HG03025 (cell line): ENCODE measurements at regions not wholly inside any gene's neighbourhood (a gene's known extent, or its start where the extent isn't known, plus 50 kb on each side); places are given as distances from the start of the nearest gene placed in this dataset.

Experiments
- ATAC-seq: cut with Tn5 transposase; IDR thresholded peaks from one replicate; pipeline ENCODE4 v1.9.1; 2021; ENCODE audit warnings: mild to moderate bottlenecking, moderate library complexity; ENCODE audit not compliant: unreplicated experiment, low FRiP score

DNA sequence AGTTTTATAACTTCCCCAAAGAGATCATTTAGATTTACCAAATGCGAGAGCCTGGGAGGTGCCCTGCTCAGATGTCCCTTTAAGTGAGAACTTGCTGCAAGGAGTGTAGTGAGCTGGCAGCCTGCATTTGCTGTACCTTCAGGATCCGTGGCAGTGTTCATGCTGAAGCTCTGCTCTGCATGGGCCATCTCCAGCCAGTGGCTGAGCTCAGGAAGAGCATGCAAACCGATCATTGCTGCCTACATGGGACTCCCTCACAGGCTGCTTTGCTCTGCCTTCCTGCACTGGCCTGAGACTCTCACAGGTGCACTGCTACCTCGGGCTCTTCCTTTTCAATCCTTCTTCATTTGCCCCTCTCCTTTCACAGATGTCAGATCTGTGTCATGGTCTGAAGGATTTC is 152.0 kb upstream of the SFRP2 start:
- no peak for ATAC-seq

DNA sequence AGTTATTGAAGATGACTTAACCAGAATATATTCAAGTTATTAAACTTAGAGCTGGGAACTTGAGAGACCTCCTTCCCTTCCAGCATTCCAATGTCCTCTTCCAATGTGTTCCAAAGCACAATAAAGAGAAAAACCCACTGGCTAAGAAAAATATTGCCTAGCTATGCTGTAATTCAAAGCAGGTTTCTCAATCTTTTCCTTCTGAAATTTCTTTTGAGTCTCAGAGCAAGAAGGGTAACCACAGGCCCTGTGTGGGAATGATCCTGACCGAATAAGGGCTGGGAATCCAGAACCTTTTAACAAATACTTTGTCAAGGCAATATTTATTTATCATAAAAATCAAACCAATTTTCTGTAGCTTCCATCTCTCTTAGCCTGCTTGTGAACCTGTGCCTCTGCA is 150.7 kb upstream of the SFRP2 start:
- no peak for ATAC-seq

DNA sequence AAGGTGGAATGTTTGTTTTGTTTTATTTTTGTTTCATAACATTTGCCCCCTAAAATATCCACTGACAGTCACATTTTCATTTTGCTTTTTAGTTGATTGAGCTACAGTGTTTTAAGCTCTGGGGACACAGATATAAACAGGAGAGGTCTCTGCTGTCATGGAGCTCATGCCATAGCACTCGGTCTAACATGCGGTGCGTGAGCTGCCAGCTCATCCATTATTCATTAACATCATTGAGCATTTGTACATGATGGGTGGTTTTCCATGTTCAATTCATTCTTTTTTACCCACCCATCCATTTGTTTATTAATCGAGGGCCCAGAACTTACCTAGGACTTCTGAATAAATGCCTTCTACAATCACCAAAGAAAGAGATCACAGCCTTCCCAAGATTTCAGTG is 150.1 kb upstream of the SFRP2 start:
- no peak for ATAC-seq

DNA sequence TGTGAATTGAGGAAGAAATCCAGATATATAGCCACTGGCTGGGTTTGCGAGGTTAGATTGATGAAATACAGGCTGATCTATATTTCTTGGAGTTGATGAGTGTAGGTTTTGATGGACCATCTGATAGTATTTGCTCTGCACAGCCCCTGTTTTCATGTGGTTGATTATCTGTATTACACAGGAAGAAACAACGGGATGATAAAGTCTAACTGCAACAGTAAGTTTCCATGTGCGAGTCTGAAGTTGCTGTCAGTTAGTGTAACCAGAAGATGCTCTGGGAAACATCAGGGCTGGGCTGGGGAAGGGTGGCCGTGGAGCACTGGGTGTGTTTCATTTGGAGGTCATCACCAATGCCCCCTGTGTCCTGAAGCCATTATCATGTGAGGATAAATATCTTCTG is 148.4 kb upstream of the SFRP2 start:
- no peak for ATAC-seq

DNA sequence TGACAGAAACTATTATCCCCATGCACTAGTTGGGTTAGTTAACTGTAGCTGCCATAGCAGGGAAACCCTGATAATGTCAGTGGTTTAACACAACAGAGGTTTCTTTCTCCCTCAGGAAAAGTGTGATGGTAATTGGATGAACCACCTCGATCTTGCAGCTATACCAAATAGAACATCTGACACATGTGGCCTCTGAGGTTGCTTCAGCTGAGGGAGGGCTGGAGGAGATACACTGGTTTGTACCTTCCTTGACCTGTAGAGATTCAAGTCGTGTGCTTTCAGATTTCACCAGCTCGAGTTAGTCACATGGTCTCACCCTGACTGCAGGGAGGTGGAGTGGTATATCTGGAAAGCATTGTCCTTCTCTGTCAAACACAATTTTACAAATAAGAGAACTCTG is 147.2 kb upstream of the SFRP2 start:
- no peak for ATAC-seq

DNA sequence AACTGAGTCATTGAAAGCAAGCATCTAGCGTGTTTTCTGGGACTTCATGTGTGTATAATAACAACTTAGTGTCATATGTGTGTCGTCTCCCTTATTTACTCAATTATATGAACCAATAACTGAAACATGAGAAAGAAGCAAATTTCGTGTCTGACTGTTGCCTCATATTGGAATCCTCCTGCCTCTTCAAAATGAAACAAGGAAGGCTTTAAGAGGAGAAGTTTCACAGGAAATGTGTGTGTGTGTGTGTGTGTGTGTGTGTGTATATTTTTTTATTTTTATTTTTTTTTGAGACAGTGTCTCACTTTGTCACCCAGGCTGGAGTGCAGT is 145.8 kb upstream of the SFRP2 start:
- no peak for ATAC-seq

DNA sequence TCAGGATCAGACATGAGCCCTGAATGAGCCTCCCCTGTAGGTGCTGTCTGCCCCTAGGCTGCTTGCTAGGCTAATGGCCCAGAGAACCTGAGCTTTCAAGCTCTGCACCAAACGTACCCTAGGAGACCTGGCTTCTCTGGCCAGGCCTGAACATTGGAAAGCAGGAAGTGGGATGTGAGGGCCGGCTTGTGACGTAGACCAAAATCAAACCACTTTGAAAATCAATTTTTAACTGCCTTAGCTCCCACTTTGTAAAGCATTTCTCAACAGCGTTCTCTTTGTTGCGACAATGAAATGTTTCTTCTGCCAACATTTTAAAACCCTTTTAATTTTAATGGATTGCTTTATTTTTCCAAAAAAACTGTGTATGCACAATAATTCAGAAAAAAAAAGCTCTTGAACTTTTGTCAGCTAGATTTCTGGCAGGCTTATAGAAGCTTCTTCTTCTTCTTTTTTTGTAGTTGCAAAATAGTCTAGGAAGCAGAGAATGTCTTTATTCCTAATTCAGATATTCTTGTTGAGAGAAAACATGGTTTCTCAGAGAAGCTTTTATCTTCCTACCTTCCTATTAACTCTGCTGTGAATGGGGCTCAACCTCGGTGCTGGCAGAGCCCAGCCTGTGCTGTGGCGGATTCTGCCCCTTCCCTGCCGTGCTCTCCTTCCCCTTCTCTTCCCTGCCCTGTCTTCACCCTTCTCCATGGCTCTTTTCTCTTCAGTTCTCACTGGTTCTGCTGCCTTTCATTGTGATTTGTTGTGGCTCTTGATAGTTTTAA is 145.2 kb upstream of the SFRP2 start:
- ATAC-seq = no peak

DNA sequence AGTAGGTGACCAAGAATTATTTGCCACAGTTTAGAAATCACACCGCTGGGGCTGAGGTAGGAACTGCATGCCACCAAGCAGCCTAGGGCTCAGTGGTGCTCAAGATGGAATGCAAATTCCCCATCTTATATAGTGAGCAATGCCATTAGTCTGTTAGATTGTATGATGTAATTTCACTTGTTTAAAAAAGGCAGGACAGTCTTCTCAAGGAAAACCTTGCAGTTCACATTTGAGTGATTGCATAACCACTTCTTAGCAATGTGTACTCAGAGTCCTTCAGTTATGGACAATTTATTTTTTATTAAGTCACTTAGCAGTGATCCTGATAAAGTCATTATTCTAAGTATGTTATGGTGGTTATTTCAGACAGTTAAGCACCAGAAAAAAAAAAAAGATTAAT is 142.9 kb upstream of the SFRP2 start:
- no peak for ATAC-seq

DNA sequence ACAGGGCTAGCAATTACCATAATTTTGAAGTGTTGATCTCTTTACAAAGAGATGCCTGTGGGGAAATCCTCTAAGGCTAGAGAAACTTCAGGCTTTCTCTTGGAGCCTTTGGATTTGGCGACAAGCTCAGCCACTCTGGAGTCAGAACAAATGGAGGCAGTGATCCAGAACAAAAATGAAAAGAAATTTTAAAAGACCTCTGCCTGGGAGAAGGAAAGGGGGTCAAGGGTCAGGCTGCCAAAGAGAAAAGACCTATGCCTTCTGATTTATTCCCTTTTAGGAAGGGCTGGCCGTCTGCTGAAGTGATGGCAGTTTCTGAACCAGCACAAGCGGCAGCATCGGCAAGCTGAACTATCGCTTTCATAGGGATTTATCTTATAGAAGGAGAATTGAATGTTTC is 140.8 kb upstream of the SFRP2 start:
- ATAC-seq = no peak

DNA sequence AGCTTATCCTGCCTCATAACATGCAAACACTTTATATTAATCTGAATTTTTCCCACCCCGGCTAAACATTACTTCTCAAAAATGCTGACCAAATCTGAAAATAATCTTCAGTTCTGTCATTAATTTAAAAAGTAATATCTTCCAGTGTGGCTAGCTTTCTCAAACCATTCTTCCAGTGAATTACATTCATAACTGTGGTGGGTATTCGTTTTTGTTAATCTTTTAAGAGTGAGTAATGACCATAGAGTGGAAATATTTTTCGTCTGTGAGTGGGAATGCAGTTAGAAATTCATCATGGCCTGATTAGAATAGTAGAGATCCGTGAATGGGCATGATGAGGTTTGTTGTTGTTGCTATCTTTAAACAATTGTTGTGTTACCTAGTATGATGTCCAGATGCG is 138.6 kb upstream of the SFRP2 start:
- no peak for ATAC-seq

DNA sequence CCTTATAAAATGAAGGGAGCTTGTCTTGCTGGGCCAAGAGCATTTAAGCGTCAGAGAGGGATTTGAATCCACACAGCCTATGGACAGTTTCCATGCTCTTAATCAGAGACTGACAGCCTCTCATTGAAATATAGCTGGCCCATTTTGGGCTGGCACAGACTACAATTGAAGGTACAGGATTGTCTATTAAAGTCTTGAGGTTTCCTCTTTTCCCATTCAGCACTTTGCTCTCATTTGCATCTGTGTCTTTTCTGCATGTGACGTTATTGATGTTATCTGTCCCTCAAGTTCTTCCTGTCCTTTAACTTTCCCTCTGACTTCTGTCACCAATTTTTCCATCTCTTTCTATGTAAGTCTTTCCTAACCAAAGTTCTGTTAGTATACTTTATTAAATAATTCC is 133.3 kb upstream of the SFRP2 start:
- no peak for ATAC-seq

DNA sequence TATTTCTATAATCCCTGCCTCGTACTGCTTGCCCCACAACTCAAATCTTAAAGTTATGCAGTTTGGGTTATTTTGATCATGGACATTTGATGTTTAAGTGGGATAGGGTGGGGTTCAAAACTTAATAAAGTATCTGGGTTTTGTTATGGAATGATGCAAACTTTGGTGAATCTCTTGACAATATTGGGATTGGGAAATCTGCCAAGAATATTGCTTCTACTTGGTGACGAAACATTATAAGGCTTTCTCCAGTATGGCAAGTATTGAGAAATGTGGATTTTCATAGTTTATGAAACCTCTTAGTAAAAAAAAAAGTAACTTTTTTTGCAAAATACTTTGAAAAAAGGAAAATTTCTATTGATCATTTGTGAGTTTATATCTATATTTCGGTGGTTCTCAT is 130.8 kb upstream of the SFRP2 start:
- no peak for ATAC-seq

DNA sequence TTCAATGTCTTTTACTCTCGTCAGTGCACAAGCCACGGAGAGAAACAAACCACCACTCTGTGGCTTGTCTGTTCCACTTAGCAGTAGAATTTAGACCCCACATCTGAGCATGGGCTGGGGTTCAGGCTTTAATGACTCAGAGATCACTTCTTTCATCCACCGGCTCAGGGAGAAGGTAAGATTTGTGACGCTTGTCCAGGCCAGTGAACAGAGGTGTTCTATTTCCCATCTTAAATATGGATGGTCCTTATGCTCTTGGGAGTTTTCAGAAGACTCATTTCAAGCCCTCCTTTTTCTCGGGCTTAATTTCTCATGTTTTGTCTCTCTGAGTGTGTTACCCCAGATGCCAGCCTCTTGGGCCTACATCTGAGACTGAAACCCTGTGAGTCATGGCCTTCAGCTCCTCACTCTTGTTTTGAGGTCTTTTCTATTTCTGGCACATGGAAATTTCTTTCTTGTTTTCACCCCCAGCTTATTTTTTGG is 127.4 kb upstream of the SFRP2 start:
- peak; percentile 93 for ATAC-seq

DNA sequence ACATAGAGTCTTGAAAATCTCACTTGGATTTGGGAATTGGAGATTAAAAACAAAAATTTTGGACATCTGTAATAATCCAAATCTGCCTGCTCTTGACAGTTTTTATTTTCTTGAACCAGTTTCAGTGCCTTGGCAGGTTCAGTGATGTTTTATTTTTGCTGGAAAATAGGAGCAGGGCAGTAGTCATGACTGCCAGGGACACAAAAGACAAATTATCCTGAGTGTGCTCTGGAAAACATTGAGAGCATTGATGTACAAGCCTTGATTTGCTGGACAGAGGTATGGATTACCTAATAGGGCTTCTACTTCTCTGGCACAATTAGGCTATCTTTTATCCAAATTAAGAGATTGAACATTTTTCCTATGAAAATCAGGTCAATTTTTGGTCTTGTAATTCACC is 123.4 kb upstream of the SFRP2 start:
- no peak for ATAC-seq

DNA sequence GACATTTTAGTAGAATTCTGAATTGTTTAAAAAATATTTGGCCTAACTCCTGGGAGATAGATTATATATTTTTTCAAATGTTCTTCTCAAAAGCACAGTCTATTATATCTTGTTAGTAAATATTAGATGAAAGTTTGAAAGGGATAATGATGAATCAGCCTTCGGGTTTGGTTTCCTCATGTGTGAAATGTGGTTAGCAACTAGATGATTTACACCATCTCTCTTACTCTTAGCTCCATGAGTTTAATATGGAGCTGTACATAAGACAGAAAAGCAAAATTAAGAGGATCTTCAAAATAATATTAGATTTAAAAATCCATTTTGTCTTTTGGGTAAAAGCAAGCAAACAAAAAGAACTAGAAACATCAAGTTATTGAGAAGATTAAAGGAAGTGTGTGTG is 120.8 kb upstream of the SFRP2 start:
- no peak for ATAC-seq

DNA sequence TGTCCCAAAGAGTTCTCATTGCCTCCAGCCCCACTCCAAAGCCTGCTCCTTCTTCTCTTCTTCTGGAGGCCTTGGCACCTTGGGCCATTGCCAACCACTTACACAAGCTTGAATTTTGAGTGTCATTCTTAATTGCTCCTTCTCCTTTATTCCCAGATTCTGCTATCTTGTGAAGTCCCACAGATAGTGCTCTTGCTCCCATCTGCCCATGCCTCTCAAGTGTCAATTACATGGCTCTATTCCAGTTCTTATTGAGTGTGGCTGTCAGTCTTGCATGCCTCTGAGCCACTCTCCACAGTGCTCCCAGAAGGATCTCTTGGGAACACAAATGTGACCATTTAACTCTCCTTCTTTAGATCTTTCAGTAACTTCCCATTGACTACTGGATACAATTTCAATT is 117.3 kb upstream of the SFRP2 start:
- no peak for ATAC-seq

DNA sequence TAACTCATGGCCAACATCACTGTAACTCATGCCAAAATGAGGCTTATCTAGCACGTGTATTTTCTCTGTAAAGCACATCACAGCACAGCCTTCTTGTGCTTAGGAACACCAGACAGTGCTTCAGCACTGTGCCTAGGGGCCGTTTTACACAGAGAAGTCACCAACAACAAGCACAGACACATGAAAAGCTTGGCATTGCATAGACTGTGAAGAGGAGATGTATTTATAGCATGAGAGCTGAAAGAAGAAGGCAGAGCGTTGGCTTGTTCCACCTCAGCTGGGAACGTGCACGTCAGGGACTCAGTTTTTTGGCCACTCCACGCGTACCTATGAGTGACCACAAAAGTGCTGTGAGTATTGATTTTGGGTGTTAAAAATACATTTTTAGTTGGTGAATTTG is 116.3 kb upstream of the SFRP2 start:
- ATAC-seq = no peak

DNA sequence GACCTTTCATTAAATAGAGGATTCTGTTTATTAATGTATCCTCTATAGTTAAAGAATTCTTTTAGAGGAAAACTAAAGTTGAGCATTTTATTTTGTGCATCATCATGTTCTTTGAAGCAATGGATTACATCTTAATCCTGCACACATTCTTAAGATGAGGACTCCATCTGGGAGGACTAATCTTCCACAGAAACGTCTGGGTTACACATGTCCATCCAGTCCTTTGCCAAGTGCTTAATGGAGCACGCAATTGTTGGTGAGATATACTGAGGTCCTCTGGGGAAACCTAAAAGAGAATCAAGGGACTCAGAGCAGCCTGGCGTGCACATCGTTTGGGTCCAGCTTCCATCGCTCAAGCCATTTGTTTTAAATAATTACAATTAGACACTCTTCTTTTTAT is 115.1 kb upstream of the SFRP2 start:
- no peak for ATAC-seq

DNA sequence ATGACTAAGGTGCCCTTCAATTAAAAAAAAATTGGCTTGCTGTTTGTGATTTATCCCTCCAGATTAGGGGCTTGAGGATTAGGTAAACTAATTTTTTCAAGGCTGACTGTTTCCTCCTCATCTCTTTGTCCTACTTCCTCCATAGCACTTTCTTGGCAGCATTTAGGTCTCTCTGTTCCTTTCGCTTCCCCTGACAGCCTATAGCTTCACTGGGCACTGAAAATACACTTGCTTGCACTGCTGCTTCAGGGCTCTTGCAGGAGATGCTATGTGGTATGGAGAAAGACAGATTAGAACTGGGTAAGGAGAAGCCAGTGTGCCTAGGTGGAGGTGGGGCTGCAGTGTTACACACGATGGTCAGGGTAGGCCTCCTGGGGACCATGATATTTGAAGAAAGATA is 112.3 kb upstream of the SFRP2 start:
- no peak for ATAC-seq

DNA sequence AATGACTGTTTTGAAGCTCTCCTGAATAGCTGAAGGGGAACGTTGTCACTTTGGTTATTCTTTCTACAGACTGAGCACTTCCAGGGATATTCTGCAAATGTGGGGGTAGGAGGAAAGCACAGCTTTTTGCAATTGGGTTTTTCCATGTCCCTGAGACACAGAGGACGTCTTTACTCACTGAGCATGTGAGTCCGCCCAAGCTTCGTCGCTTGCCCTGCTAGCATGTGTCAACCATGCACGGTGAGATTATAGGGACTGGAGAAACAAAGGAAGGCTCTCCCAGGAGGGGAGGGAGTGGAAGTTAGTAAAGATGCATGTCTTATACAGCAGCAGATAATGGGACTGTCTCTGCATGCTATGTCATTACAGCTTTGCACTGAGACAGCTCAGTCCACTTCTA is 111.5 kb upstream of the SFRP2 start:
- ATAC-seq = no peak

DNA sequence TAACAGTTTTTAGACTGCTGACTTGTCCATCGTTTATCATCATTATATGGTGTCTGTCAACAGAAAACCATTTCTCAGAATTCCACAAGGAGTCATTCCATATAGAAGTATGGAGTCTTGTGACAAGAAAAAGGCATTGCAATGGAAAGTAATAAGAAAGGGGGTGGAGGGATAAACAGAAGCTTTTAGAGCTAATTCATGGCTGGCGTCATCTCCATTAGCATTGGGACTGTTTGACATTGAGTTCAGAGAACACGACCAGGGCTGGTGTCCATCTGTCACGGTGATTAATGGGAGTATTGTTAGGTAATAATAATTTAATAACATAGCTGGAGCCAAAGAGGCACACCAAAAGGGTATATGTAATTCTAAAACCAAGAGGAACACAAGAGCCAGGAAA is 101.9 kb upstream of the SFRP2 start:
- ATAC-seq = no peak

DNA sequence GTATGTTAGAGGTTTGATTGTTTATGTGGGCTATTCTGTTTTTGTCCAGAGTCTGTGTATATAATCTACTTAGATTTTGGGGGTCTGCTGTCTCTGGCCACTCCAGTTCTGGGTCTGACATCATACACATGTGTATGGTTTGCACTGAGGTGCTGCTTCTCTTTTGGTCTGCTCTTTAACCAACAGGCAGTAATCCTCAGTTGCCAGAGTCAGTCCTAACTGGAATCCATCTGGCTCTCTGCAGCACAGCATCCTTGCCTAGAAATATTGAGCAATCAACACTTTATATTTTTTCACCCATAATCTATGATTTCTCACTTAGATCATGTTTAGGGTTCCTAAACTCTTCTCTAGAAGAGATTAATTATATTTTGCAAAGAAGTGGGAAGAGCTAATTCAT is 98.3 kb upstream of the SFRP2 start:
- no peak for ATAC-seq

DNA sequence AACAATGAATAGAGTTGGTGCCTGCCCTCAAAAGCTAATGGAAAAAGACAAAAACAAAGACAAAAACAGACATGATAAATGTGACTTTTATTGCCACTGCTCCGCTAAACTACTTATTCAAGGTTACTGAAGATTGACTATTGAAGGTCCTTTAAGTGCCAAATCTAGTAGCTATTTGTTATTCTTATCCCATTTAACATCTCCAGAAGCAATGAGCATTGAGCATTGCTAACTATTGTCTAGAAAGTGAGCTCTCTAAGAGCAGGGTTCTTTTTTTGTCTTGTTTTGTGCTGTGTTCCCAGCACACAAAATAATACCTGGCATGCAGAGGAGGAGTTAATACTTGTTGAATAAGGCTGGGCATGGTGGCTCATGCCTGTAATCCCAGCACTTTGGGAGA is 95.4 kb upstream of the SFRP2 start:
- no peak for ATAC-seq
